ENCODE measurements at regions not wholly inside any gene's neighbourhood (a gene's known extent, or its start where the extent isn't known, plus 50 kb on each side); places are given as distances from the start of the nearest gene placed in this dataset.

GRCh38 chr4:20084488-20084887 is 167.2 kb upstream of the SLIT2 start:
- Histone ChIP-seq H3K36me3 (ENCODE audit: control insufficient read depth in 2 of 2, extremely low read depth in 1 of 2, insufficient read depth in 2 of 2, low read length in 2 of 2) (no peaks in the 10 kb centered on the region), H3K4me1 (ENCODE audit: control insufficient read depth, extremely low read depth, insufficient read depth, low read length) (no peaks in the 10 kb centered on the region), H3K27me3 (ENCODE audit: control insufficient read depth in 2 of 2, insufficient read depth in 2 of 2, low read length in 2 of 2) (no peaks in the 10 kb centered on the region), H3K4me2 (ENCODE audit: insufficient read depth, low read length) (no peak overlapping the region), H2AFZ (ENCODE audit: low read depth, low read length) (no peak overlapping the region), H3K9me1 (replicated peaks; ENCODE audit: control insufficient read depth, extremely low read depth, insufficient read depth, low read length) (no peaks in the 10 kb centered on the region), H3K9ac (replicated peaks; ENCODE audit: extremely low read depth, insufficient read depth, low read length) (no peak overlapping the region), H3K4me3 (replicated peaks in 1 of 3; ENCODE audit: insufficient read depth in 1 of 3, low read depth in 1 of 3, low read length in 3 of 3) (no peak overlapping the region), H4K20me1 (replicated peaks; ENCODE audit: control insufficient read depth, extremely low read depth, insufficient read depth, low read length) (no peaks in the 10 kb centered on the region), H3K9me3 (replicated peaks; ENCODE audit: control insufficient read depth, insufficient read depth, low read length) (no peaks in the 10 kb centered on the region), H3K27ac (ENCODE audit: insufficient read depth, low read depth, low read length) (no peak overlapping the region), H3K79me2 (ENCODE audit: control insufficient read depth, insufficient read depth, low read length) (no peaks in the 10 kb centered on the region)
- intact Hi-C loops (cut with micrococcal nuclease), result no loop called here
- no TSS peak for BruUV-seq (replicated peaks)
- FAIRE-seq, result no peak
- ChIA-PET CTCF (no interaction called here), POLR2A (no interaction called here)
- no peak for TF ChIP-seq MYC (IDR thresholded peaks at IDR 0.05; ENCODE audit: low read depth, low read length)
- no peak for TF ChIP-seq JUN (IDR thresholded peaks at IDR 0.05; ENCODE audit: borderline replicate concordance, insufficient read depth, insufficient read length, low read depth)
- no peak for TF ChIP-seq CTCF (IDR thresholded peaks at IDR 0.05; ENCODE audit: extremely low read depth in 1 of 2, insufficient read depth in 1 of 2, low read depth in 1 of 2, low read length in 2 of 2)
- no peak for TF ChIP-seq GATA2 (IDR thresholded peaks at IDR 0.05; ENCODE audit: insufficient read depth, insufficient read length, low read depth, low read length)
- no peak for TF ChIP-seq POLR2A (IDR thresholded peaks at IDR 0.05; ENCODE audit: low read depth, low read length)
- no peak for TF ChIP-seq FOS (IDR thresholded peaks at IDR 0.05; ENCODE audit: borderline replicate concordance, insufficient read depth, low read length)
- TF ChIP-seq EZH2 (IDR thresholded peaks at IDR 0.05; ENCODE audit: borderline replicate concordance, low read depth, low read length, severe bottlenecking), result no peak
- TF ChIP-seq MAX (IDR thresholded peaks at IDR 0.05; ENCODE audit: insufficient read depth, insufficient read length), result no peak
- no peak for TF ChIP-seq POLR2AphosphoS5 (IDR thresholded peaks at IDR 0.05; ENCODE audit: insufficient read depth, low read depth, low read length)
- no peak for DNase-seq (ENCODE audit: low read depth, low spot score)
- dilution Hi-C loops (cut with MboI; ENCODE audit: extremely low pct_ligation_motif_present, low sequenced_read_pairs), result no loop called here

Measured in endothelial cell of umbilical vein (primary cell).